ENCODE measurements at regions not wholly inside any gene's neighbourhood (a gene's known extent, or its start where the extent isn't known, plus 50 kb on each side); places are given as distances from the start of the nearest gene placed in this dataset.

DNA sequence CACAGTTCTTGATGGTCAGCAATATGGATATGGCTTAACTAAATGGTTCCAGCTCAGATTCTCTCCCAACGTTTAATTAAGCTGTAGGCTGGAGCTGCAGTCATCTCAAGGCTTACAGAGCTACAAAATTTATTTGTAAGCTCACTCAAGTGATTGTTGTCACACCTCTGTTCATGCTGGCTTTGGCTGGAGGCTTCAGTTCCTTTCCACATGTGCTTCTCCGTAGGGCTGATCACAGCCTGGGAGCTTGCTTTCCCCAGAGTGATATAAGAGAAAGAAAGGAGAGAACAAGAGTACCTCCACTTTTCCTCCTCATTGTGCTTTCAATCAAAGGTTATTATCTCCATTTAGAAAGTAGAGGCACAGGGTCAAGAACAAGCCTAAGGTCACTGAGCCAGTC is 182.7 kb upstream of the KCNN2 start:
- WGBS (ENCODE audit: extremely low coverage, insufficient coverage, low lambda C conversion rate), result no CpG with 5 or more reads among the region's 2 CpGs
- no peak overlapping the region for H3K4me2 ChIP-seq (ENCODE audit: low read length)
- no peak overlapping the region for H3K4ac ChIP-seq (ENCODE audit: low read depth, low read length)

DNA sequence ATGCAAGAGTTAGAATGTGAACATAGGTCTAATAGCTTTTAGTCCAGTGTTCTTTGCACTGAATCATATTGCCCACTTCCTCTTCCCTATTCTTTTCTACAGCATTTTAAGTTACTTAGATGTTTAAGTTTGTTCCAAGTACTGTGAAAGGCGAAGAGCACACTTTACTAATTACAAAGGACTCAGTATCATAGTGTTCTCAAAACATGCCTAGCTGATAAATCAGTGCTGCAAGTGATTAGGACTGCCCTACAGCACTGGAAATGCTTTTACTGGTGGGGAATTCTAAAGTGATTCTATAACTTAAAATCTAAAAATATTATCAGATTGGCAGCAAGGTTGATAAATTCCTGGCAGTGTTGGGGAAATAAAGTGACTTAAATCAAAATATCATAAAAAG is 177.9 kb upstream of the KCNN2 start:
- whole genome bisulfite sequencing (ENCODE audit: extremely low coverage, insufficient coverage, low lambda C conversion rate), result no CpG with 5 or more reads among the region's 1 CpG
- DNase-seq, result no peak

More for the DNA sequence above, 182.7 kb upstream of the KCNN2 start:
- no peak overlapping the region for H2BK5ac ChIP-seq (ENCODE audit: low read length)
- H3K27ac ChIP-seq (ENCODE audit: low read depth, low read length), result no peak overlapping the region
- H2AK5ac ChIP-seq (ENCODE audit: low read length), result no peak overlapping the region
- H3K23ac ChIP-seq (ENCODE audit: low read length), result no peak overlapping the region
- H3K79me1 ChIP-seq (ENCODE audit: low read length), result no peaks in the 10 kb centered on the region
- no peak overlapping the region for H3K4me3 ChIP-seq (ENCODE audit: low read length)
- no peak overlapping the region for H4K5ac ChIP-seq (ENCODE audit: low read length)
- H3K4me1 ChIP-seq (ENCODE audit: control insufficient read depth, low read depth, low read length), result no peaks in the 10 kb centered on the region
- H3K27me3 ChIP-seq (ENCODE audit: insufficient read depth, low read length, poor library complexity), result no peaks in the 10 kb centered on the region
- H3K36me3 ChIP-seq (ENCODE audit: control insufficient read depth, insufficient read depth, low read length), result no peaks in the 10 kb centered on the region
- H4K8ac ChIP-seq (ENCODE audit: low read depth, low read length), result no peak overlapping the region
- H2BK120ac ChIP-seq (ENCODE audit: low read depth, low read length), result no peak overlapping the region
- no peak overlapping the region for H3K56ac ChIP-seq (ENCODE audit: low read length)
- H3K18ac ChIP-seq (ENCODE audit: low read length), result no peak overlapping the region
- H2BK15ac ChIP-seq (replicated peaks; ENCODE audit: low read depth), result no peak overlapping the region
- H3K9ac ChIP-seq (ENCODE audit: low read length), result no peak overlapping the region
- peak; percentile 10 for DNase-seq
- no peaks in the 10 kb centered on the region for H3K79me2 ChIP-seq (ENCODE audit: control insufficient read depth, insufficient read depth, low read length)

DNA sequence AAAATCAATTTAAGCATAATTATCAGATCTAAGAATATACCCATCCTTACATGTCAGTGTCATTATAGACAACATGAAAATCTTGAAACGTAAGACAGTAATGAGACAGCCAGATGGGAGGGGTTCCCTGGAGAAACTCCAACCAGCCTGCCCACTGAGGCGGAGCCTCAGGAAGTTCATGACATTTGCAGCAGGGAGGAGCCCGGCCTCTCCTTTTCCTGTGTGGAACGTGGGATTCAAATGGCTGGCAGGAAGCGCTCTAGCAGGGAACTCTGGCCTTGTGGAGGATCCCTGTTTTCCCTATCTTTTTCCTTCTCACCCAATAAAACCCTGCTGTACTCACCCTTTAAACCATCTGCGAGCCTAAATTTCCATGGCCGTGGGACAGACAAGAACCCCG is 176.6 kb upstream of the KCNN2 start:
- Histone ChIP-seq H3K18ac (ENCODE audit: low read length) (no peak overlapping the region), H3K27me3 (ENCODE audit: insufficient read depth, low read length, poor library complexity) (no peaks in the 10 kb centered on the region), H3K27ac (ENCODE audit: low read depth, low read length) (no peak overlapping the region), H3K23ac (ENCODE audit: low read length) (no peak overlapping the region), H3K9ac (ENCODE audit: low read length) (no peak overlapping the region), H3K79me2 (ENCODE audit: control insufficient read depth, insufficient read depth, low read length) (no peaks in the 10 kb centered on the region), H3K79me1 (ENCODE audit: low read length) (no peaks in the 10 kb centered on the region), H2BK120ac (ENCODE audit: low read depth, low read length) (no peak overlapping the region), H3K4me2 (ENCODE audit: low read length) (no peak overlapping the region), H3K4me3 (ENCODE audit: low read length) (no peak overlapping the region), H2AK5ac (ENCODE audit: low read length) (no peak overlapping the region), H3K56ac (ENCODE audit: low read length) (no peak overlapping the region), H4K8ac (ENCODE audit: low read depth, low read length) (no peak overlapping the region), H3K36me3 (ENCODE audit: control insufficient read depth, insufficient read depth, low read length) (no peaks in the 10 kb centered on the region), H3K4me1 (ENCODE audit: control insufficient read depth, low read depth, low read length) (no peaks in the 10 kb centered on the region), H2BK5ac (ENCODE audit: low read length) (no peak overlapping the region), H3K4ac (ENCODE audit: low read depth, low read length) (no peak overlapping the region), H4K5ac (ENCODE audit: low read length) (no peak overlapping the region), H2BK15ac (replicated peaks; ENCODE audit: low read depth) (no peak overlapping the region)
- WGBS (ENCODE audit: extremely low coverage, insufficient coverage, low lambda C conversion rate), result no CpG with 5 or more reads among the region's 8 CpGs
- DNase-seq, result peak; percentile 81

More for the DNA sequence above, 177.9 kb upstream of the KCNN2 start:
- Histone ChIP-seq H2BK15ac (replicated peaks; ENCODE audit: low read depth) (no peak overlapping the region), H3K23ac (ENCODE audit: low read length) (no peak overlapping the region), H3K27ac (ENCODE audit: low read depth, low read length) (no peak overlapping the region), H3K4me2 (ENCODE audit: low read length) (no peak overlapping the region), H3K9ac (ENCODE audit: low read length) (no peak overlapping the region), H3K79me2 (ENCODE audit: control insufficient read depth, insufficient read depth, low read length) (no peaks in the 10 kb centered on the region), H3K4me3 (ENCODE audit: low read length) (no peak overlapping the region), H3K18ac (ENCODE audit: low read length) (no peak overlapping the region), H2BK120ac (ENCODE audit: low read depth, low read length) (no peak overlapping the region), H3K27me3 (ENCODE audit: insufficient read depth, low read length, poor library complexity) (no peaks in the 10 kb centered on the region), H3K36me3 (ENCODE audit: control insufficient read depth, insufficient read depth, low read length) (no peaks in the 10 kb centered on the region), H4K8ac (ENCODE audit: low read depth, low read length) (no peak overlapping the region), H3K56ac (ENCODE audit: low read length) (no peak overlapping the region), H3K79me1 (ENCODE audit: low read length) (no peaks in the 10 kb centered on the region), H3K4me1 (ENCODE audit: control insufficient read depth, low read depth, low read length) (no peaks in the 10 kb centered on the region), H4K5ac (ENCODE audit: low read length) (no peak overlapping the region), H2BK5ac (ENCODE audit: low read length) (no peak overlapping the region), H3K4ac (ENCODE audit: low read depth, low read length) (no peak overlapping the region), H2AK5ac (ENCODE audit: low read length) (no peak overlapping the region)

- H3K56ac ChIP-seq (ENCODE audit: low read length), result no peak overlapping the region
- H3K4me1 ChIP-seq (ENCODE audit: control insufficient read depth, low read depth, low read length), result no peaks in the 10 kb centered on the region
- H3K4ac ChIP-seq (ENCODE audit: low read depth, low read length), result no peak overlapping the region
- no peak overlapping the region for H3K9ac ChIP-seq (ENCODE audit: low read length)
- no peaks in the 10 kb centered on the region for H3K79me1 ChIP-seq (ENCODE audit: low read length)
- H3K23ac ChIP-seq (ENCODE audit: low read length), result no peak overlapping the region
- H2BK15ac ChIP-seq (replicated peaks; ENCODE audit: low read depth), result no peak overlapping the region
- H2BK5ac ChIP-seq (ENCODE audit: low read length), result no peak overlapping the region
- no peak overlapping the region for H4K8ac ChIP-seq (ENCODE audit: low read depth, low read length)
- H3K4me2 ChIP-seq (ENCODE audit: low read length), result no peak overlapping the region
- no peak overlapping the region for H3K4me3 ChIP-seq (ENCODE audit: low read length)
- H2AK5ac ChIP-seq (ENCODE audit: low read length), result no peak overlapping the region
- H4K5ac ChIP-seq (ENCODE audit: low read length), result no peak overlapping the region
- H3K36me3 ChIP-seq (ENCODE audit: control insufficient read depth, insufficient read depth, low read length), result no peaks in the 10 kb centered on the region
- H3K27ac ChIP-seq (ENCODE audit: low read depth, low read length), result no peak overlapping the region
- no peak for DNase-seq
- no CpG with 5 or more reads among the region's 1 CpG for WGBS (ENCODE audit: extremely low coverage, insufficient coverage, low lambda C conversion rate)
- no peak overlapping the region for H3K18ac ChIP-seq (ENCODE audit: low read length)
- no peak overlapping the region for H2BK120ac ChIP-seq (ENCODE audit: low read depth, low read length)
- H3K27me3 ChIP-seq (ENCODE audit: insufficient read depth, low read length, poor library complexity), result no peaks in the 10 kb centered on the region
- no peaks in the 10 kb centered on the region for H3K79me2 ChIP-seq (ENCODE audit: control insufficient read depth, insufficient read depth, low read length)
These were observed 170.4 kb upstream of the KCNN2 start for GRCh38 chr5:114191441-114191840.

DNA sequence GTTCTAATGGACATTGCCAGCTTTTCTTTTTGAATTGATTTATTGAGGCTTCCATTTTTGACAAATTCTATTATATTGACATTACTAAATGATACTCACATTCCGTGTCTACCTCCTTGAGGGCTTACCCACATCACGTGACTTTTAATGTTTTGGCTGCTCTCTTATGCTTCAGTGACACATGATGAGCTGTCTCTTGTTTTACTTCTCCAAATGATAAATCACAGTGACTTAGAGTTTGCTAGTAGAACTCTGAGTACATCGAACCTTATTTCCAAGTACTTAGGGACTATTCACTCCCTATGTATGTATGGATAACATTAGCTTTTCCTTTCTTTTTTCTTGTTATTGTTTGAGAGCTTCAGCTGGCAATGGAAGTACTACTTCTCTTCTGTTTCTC is 169.8 kb upstream of the KCNN2 start:
- Histone ChIP-seq H2BK120ac (ENCODE audit: low read depth, low read length) (no peak overlapping the region), H3K36me3 (ENCODE audit: control insufficient read depth, insufficient read depth, low read length) (no peaks in the 10 kb centered on the region), H3K9ac (ENCODE audit: low read length) (no peak overlapping the region), H3K56ac (ENCODE audit: low read length) (no peak overlapping the region), H2BK15ac (replicated peaks; ENCODE audit: low read depth) (no peak overlapping the region), H3K4me3 (ENCODE audit: low read length) (no peak overlapping the region), H2BK5ac (ENCODE audit: low read length) (no peak overlapping the region), H3K4me1 (ENCODE audit: control insufficient read depth, low read depth, low read length) (no peaks in the 10 kb centered on the region), H3K4ac (ENCODE audit: low read depth, low read length) (no peak overlapping the region), H3K79me2 (ENCODE audit: control insufficient read depth, insufficient read depth, low read length) (no peaks in the 10 kb centered on the region), H3K4me2 (ENCODE audit: low read length) (no peak overlapping the region), H3K27ac (ENCODE audit: low read depth, low read length) (no peak overlapping the region), H4K5ac (ENCODE audit: low read length) (no peak overlapping the region), H3K23ac (ENCODE audit: low read length) (no peak overlapping the region), H4K8ac (ENCODE audit: low read depth, low read length) (no peak overlapping the region), H3K27me3 (ENCODE audit: insufficient read depth, low read length, poor library complexity) (no peaks in the 10 kb centered on the region), H2AK5ac (ENCODE audit: low read length) (no peak overlapping the region), H3K79me1 (ENCODE audit: low read length) (no peaks in the 10 kb centered on the region), H3K18ac (ENCODE audit: low read length) (no peak overlapping the region)
- no peak for DNase-seq
- WGBS (ENCODE audit: extremely low coverage, insufficient coverage, low lambda C conversion rate), result no CpG with 5 or more reads among the region's 3 CpGs

- Histone ChIP-seq H3K27ac (ENCODE audit: low read depth, low read length) (no peak overlapping the region), H3K23ac (ENCODE audit: low read length) (no peak overlapping the region), H2AK5ac (ENCODE audit: low read length) (no peak overlapping the region), H3K9ac (ENCODE audit: low read length) (no peak overlapping the region), H3K79me1 (ENCODE audit: low read length) (no peaks in the 10 kb centered on the region), H2BK120ac (ENCODE audit: low read depth, low read length) (no peak overlapping the region), H3K36me3 (ENCODE audit: control insufficient read depth, insufficient read depth, low read length) (no peaks in the 10 kb centered on the region), H3K56ac (ENCODE audit: low read length) (no peak overlapping the region), H3K4me1 (ENCODE audit: control insufficient read depth, low read depth, low read length) (no peaks in the 10 kb centered on the region), H3K4me3 (ENCODE audit: low read length) (no peak overlapping the region), H4K5ac (ENCODE audit: low read length) (no peak overlapping the region), H3K4ac (ENCODE audit: low read depth, low read length) (no peak overlapping the region), H3K79me2 (ENCODE audit: control insufficient read depth, insufficient read depth, low read length) (no peaks in the 10 kb centered on the region), H3K27me3 (ENCODE audit: insufficient read depth, low read length, poor library complexity) (no peaks in the 10 kb centered on the region), H2BK15ac (replicated peaks; ENCODE audit: low read depth) (no peak overlapping the region), H3K4me2 (ENCODE audit: low read length) (no peak overlapping the region), H2BK5ac (ENCODE audit: low read length) (no peak overlapping the region), H4K8ac (ENCODE audit: low read depth, low read length) (no peak overlapping the region), H3K18ac (ENCODE audit: low read length) (no peak overlapping the region)
- WGBS (ENCODE audit: extremely low coverage, insufficient coverage, low lambda C conversion rate), result no CpG with 5 or more reads among the region's 1 CpG
- no peak for DNase-seq
These were observed 160.5 kb upstream of the KCNN2 start for GRCh38 chr5:114201332-114201731.
